AG04449 (cell line): ENCODE measurements at regions not wholly inside any gene's neighbourhood (a gene's known extent, or its start where the extent isn't known, plus 50 kb on each side); places are given as distances from the start of the nearest gene placed in this dataset.
"Not testable (repeated sequence)": the region's sequence is repeated elsewhere in the genome, so short reads cannot be mapped to it uniquely, and the experiment has no call there.

Experiments
- CTCF ChIA-PET: fragments of 350-600 bp; formaldehyde crosslinking; extraction: SDS; loops from one replicate; lab custom pipeline; 2021; ENCODE audit warnings: antibody characterized with exemption; lab: Yijun Ruan, JAX
- POLR2A ChIA-PET: fragments of 400-600, 350-600 bp; formaldehyde crosslinking; extraction: SDS; loops from one replicate; lab custom pipeline; 2020; ENCODE audit warnings: antibody characterized with exemption, inconsistent platforms; lab: Yijun Ruan, JAX
- DNase-seq: peaks from one replicate; pipeline ENCODE4 v3.0.0-alpha.2; 2010; ENCODE audit warnings: low read depth, low spot score
- H3K4me3 ChIP-seq: 2 replicates; pipeline ENCODE4 v1.5.1; 2011; ENCODE audit warnings: low read depth, mild to moderate bottlenecking, control low read depth, low read length
- CTCF ChIP-seq: IDR thresholded peaks from one replicate; pipeline ENCODE4 v1.5.1; 2011; ENCODE audit warnings: mild to moderate bottlenecking, moderate library complexity, low read length, control low read depth, inconsistent platforms; ENCODE audit not compliant: insufficient read depth; ENCODE audit errors: missing control alignments

GRCh38 chr3:190972840-190973270 is 110.4 kb upstream of the GMNC start:
- H3K4me3 ChIP-seq, result no peak overlapping the region
- POLR2A ChIA-PET, result no interaction called here
- CTCF ChIA-PET, result no interaction called here
- no peak for TF ChIP-seq CTCF
- DNase-seq, result no peak

GRCh38 chr3:190972196-190972595 is 109.7 kb upstream of the GMNC start:
- no peak for TF ChIP-seq CTCF
- ChIA-PET CTCF (no interaction called here), POLR2A (no interaction called here)
- no peak for DNase-seq
- no peak overlapping the region for H3K4me3 ChIP-seq

- no peak for TF ChIP-seq CTCF
- ChIA-PET POLR2A (no interaction called here), CTCF (no interaction called here)
- H3K4me3 ChIP-seq, result no peak overlapping the region
- no peak for DNase-seq
These were observed 108.1 kb upstream of the GMNC start for GRCh38 chr3:190970560-190970959.

- CTCF ChIA-PET, result no interaction called here
These were observed 106.1 kb upstream of the GMNC start for GRCh38 chr3:190968616-190969015.

GRCh38 chr3:190964931-190965330 is 102.4 kb upstream of the GMNC start:
- DNase-seq, POLR2A ChIA-PET, H3K4me3 ChIP-seq, CTCF ChIA-PET: not testable (repeated sequence)

More at GRCh38 chr3:190968616-190969015, 106.1 kb upstream of the GMNC start:
- H3K4me3 ChIP-seq, result no peak overlapping the region
- TF ChIP-seq CTCF, result no peak
- POLR2A ChIA-PET, result no interaction called here
- no peak for DNase-seq

- no peak for TF ChIP-seq CTCF
- no peak for DNase-seq
- CTCF ChIA-PET, result no interaction called here
- H3K4me3 ChIP-seq, result no peak overlapping the region
- POLR2A ChIA-PET, result no interaction called here
These were observed 96.6 kb upstream of the GMNC start for GRCh38 chr3:190959077-190959476.

GRCh38 chr3:190941694-190942260 is 79.3 kb upstream of the GMNC start:
- ChIA-PET CTCF (no interaction called here), POLR2A (no interaction called here)
- no peak for DNase-seq
- TF ChIP-seq CTCF, result no peak
- H3K4me3 ChIP-seq, result no peak overlapping the region

GRCh38 chr3:190934616-190935015 is 72.1 kb upstream of the GMNC start:
- DNase-seq, POLR2A ChIA-PET, H3K4me3 ChIP-seq, CTCF ChIA-PET: not testable (repeated sequence)
